Fibroblast of pulmonary artery (primary cell): ENCODE measurements at regions not wholly inside any gene's neighbourhood (a gene's known extent, or its start where the extent isn't known, plus 50 kb on each side); places are given as distances from the start of the nearest gene placed in this dataset.

Experiments used
- DNase-seq: peaks from one replicate; pipeline ENCODE4 v3.0.0-alpha.2; 2010; ENCODE audit warnings: low read depth
- H3K4me3 ChIP-seq: replicated peaks from 2 replicates; pipeline ENCODE4 v1.5.1; 2011; ENCODE audit warnings: low read depth, mild to moderate bottlenecking, control low read depth, low read length, moderate library complexity
- TF ChIP-seq, protein P1 (sequence below): IDR thresholded peaks from 2 replicates; pipeline ENCODE4 v1.5.1; 2011; ENCODE audit warnings: mild to moderate bottlenecking, control low read depth, low read length, inconsistent platforms; ENCODE audit errors: missing control alignments

DNA sequence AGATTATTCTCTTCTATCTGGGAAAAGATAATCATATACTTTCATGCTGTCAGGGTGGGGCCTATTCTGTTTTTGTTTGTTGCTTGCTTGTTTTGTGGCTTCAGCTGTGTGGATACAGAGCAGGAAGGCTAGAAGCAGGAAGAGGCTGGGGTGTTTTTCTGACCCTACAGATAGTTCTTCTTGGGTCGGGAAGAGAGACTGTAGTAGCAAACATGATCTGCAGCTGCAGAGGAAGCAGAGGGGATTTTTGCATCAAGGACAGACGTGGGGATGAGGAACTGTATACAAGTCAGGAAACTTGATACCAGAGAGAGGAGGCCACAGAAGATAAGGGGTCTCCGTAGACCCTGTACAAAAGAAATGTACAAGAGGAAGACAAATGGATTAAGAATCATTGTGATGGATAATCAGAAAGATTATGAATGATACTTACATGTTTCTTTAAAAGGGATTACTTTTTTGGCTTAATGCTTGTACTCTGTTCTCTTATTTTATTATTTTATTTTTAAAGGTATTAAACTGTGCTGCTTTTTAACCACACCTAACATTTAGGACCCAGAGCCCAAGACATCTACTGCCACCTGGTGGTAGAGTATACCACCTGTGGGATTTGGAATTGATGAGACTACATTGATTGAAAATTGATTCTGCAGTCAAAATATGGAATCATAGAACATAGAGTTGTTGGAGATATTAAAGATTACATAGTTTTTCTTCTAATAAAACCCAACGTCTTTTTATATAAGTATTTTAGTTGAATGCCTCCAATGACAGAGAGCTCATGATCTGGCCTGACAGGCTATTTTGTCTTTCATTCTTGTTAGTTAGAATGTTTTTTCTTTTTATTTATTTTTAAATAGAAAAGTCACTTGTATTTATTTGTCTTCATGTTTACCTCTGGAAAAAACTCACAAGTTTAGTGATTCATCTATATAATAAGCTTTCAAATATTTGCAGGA, 87.3 kb upstream of the ROPN1 start:
- H3K4me3 ChIP-seq = no peak overlapping the region
- DNase-seq = peak; percentile 57
- TF ChIP-seq, protein P1, sequence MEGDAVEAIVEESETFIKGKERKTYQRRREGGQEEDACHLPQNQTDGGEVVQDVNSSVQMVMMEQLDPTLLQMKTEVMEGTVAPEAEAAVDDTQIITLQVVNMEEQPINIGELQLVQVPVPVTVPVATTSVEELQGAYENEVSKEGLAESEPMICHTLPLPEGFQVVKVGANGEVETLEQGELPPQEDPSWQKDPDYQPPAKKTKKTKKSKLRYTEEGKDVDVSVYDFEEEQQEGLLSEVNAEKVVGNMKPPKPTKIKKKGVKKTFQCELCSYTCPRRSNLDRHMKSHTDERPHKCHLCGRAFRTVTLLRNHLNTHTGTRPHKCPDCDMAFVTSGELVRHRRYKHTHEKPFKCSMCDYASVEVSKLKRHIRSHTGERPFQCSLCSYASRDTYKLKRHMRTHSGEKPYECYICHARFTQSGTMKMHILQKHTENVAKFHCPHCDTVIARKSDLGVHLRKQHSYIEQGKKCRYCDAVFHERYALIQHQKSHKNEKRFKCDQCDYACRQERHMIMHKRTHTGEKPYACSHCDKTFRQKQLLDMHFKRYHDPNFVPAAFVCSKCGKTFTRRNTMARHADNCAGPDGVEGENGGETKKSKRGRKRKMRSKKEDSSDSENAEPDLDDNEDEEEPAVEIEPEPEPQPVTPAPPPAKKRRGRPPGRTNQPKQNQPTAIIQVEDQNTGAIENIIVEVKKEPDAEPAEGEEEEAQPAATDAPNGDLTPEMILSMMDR = peak; percentile 83

DNA sequence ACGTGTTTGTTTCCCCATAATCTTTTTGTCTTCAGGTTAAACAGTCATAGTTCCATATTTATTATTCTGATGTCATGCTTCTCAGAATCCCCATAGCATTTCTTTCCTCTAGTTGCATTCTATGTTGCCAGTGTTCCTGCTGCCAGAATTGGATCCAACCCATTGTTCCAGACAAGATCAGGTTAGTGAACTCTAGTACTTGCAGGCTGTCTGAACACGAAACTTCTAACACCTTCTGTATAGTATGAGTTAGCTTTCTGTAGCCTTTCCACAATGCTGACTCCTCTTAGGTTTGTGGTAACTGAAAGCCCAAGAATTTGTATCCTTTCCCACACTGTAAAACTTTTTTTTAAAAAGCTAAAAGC, 88.0 kb upstream of the ROPN1 start:
- H3K4me3 ChIP-seq = no peak overlapping the region
- TF ChIP-seq, protein P1 = no peak
- DNase-seq = no peak

DNA sequence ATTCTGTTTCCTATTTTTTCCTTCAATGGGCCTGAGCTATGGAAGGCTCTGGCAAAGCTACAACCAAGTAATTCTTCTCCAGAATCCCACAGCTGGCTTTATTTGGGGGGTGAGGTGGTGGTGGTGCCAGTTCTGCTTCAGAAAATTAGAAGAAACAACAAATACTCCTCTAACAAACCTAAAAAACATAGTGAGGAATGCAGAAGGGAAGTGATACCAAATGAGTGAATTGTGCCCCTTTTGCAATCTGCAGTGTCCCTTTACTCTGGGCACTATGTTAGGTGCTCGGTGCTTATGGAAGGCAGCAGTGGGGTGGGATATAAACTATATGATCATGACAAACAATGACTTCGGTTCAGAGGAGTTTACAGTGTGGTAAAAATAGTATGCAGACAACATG, 90.4 kb upstream of the ROPN1 start:
- TF ChIP-seq, protein P1 = no peak
- DNase-seq = no peak
- H3K4me3 ChIP-seq = no peak overlapping the region

DNA sequence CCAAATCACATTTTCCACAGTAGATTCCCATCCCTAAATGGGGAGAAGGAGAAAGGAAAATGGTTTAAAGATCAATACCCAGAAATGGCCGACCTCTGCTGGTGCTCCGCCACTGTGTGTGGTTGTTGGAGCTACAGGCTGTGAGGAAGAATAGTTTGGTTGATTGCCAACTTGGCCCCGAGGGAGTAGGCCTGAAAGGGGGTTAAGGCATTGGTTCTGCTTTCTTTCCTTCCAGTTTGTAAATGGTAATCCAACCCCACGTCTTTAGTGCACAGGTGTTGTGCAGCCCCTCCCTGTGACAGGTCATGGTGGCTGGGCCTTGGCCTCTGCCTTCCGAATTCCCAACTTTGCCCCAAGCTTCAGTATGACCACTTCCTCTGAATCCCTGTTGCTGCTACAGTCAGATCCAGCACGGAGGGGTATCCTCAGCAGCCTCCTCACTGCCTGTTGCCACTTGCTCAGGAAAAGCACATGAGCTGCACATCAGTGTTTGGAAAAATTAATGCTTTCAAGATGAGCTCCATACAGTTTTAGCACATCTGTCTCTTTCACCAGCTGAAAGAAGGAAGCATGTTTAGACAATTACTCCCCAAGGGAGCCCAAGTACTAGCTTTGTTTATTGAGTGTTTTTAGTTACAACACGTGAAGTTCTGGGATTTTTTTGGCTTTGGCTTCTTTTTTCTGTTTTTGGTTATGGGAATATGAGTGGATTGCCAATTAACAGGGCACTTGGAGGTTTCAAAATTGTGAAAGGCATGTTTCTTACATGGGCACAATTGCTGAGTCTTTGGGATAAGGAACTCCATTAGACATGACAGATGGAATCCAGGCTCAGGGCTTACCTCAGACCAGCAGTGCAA, 92.3 kb upstream of the ROPN1 start:
- H3K4me3 ChIP-seq = no peak overlapping the region
- DNase-seq = no peak
- TF ChIP-seq, protein P1 = no peak

DNA sequence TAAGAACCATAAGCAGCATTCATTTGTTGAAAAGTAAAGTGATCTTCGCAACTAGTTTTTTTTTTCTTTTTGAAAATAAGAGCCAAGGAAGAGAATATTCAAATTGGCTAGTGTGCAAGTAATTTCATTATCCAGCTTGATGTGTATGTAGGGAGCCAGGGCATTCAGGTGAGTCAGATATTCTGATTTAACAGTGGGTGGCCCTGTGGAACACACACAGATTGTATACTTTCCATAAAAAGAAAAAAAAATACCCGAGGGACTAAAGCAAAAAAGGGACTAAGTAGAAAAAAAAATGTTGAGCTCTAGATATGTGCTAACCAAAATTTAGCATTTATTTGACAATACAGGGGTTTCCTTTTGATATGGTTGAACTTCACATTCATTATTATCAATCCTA, 96.9 kb upstream of the ROPN1 start:
- DNase-seq = no peak
- TF ChIP-seq, protein P1 = no peak
- no peak overlapping the region for H3K4me3 ChIP-seq

DNA sequence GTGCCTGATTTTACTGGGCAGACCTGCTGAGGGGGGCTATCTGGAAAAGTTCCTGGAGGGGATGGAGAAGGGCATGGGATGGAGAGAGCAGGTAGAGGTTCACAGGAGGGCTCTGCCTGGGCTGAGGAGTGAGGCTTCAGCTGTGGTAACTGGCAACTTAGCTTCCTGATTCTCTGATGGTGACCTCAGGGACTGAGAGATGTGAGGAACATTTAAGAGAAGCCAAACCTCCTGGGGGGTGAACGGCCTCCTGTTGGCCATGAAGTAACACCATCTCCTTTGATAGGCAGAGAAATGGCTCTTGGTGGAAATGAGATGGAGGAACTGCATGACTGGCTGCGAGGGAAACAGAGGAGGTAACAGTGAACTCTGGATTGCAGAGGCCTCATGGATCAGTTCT, 97.3 kb upstream of the ROPN1 start:
- no peak for DNase-seq
- H3K4me3 ChIP-seq = no peak overlapping the region

More for the DNA sequence above, 97.3 kb upstream of the ROPN1 start:
- TF ChIP-seq, protein P1 = no peak
